ENCODE measurements at regions not wholly inside any gene's neighbourhood (a gene's known extent, or its start where the extent isn't known, plus 50 kb on each side); places are given as distances from the start of the nearest gene placed in this dataset.

DNA sequence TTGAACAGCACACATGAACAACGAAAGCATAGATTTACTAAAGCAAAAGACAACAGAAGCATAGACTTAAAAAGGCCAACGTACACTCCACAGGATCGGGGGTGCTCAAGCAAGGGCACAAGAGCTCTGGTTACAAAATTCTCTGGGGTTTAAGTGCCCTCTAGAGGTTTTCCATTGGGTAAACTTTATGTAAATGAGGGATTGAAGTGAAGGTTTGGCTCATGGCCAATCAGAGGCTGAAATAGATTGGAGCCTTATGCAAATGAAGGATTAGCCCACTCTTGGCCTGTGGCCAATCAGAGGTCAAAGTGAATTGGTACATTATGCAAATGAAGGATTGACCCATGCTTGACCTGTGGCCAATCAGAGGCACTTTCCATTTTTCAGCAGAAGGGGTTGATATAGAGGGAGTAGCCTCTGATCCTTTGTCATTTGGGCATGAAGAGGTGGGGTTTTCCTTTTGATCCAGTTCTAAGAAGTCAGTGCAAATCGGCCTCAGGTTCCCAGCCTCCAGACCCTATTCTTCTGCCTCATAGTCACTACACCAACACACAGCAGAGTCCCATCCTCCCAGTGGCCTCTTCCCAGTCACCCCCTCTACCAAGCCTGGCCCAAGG, 244.9 kb downstream of the THBS2 start:
- TF ChIP-seq CTCF (IDR thresholded peaks at IDR 0.05) (no peak), POLR2A (IDR thresholded peaks at IDR 0.05) (no peak)

Data from body of pancreas (tissue), 4 donors.